ENCODE measurements at regions not wholly inside any gene's neighbourhood (a gene's known extent, or its start where the extent isn't known, plus 50 kb on each side); places are given as distances from the start of the nearest gene placed in this dataset.
"Not testable (repeated sequence)": the region's sequence is repeated elsewhere in the genome, so short reads cannot be mapped to it uniquely, and the experiment has no call there.

DNA sequence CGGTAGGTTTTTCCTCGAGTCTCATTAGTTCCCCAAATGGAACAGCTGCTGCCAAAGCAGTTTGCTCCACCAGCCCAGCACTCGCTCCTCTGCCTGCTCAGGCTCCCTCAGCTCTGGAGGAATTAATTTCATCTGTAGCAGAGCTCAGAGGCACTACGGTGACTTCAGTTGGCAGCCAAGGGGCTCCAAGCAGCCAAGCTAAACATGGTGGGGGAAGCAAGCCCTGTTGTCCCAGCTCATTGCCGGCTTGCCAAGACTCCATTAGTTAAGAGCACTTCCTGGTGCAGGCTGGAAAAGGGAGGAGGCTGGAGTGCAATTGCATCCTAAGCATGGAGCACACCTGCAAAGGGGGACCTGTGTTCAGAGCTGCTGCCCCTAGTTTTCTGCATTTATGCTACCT is 78.7 kb upstream of the GPRC5B start:
- no peaks in the 10 kb centered on the region for H3K27me3 ChIP-seq (ENCODE audit: control insufficient read depth in 2 of 2, insufficient read depth in 2 of 2, low read length in 2 of 2)
- no peak overlapping the region for H3K27ac ChIP-seq (ENCODE audit: low read depth, low read length)

DNA sequence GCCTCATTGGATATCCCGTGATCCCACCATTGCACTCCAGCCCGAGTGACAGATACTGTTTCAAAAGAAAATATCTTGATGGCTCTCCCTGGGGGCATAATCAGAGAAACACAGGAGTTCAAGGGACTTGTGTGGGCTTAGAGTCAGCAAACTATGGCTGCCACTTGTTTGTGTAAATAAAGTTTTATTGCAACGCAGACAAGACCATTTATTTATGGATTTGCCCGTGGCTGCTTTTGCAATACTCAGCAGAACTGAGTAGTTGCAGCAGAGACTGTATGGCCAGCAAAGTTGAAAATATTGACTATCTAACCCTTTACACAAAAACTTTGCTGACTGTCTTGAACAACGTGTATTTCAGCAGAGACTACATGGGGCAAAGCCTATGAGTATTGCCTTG is 75.5 kb upstream of the GPRC5B start:
- H3K36me3 Mint-ChIP-seq: no peaks in the 10 kb centered on the region
- Histone ChIP-seq H3K9me3 (ENCODE audit: control insufficient read depth in 2 of 3, low read length in 3 of 3) (no peaks in the 10 kb centered on the region), H3K36me3 (ENCODE audit: control insufficient read depth in 2 of 3, insufficient read depth in 3 of 3, low read length in 3 of 3) (no peaks in the 10 kb centered on the region), H3K4me3 (ENCODE audit: low read length) (no peak overlapping the region), H3K27ac (ENCODE audit: low read depth, low read length) (no peak overlapping the region), H3K4me1 (ENCODE audit: control insufficient read depth in 2 of 2, insufficient read depth in 2 of 2, low read length in 2 of 2) (no peaks in the 10 kb centered on the region), H3K27me3 (ENCODE audit: control insufficient read depth in 2 of 2, insufficient read depth in 2 of 2, low read length in 2 of 2) (no peaks in the 10 kb centered on the region)
- peaks cover 0 to 4% (median 0%) of the 10 kb centered on the region in 11 donors for H3K9me3 Mint-ChIP-seq
- intact Hi-C loops (cut with micrococcal nuclease): no loop called here
- H3K4me1 Mint-ChIP-seq: no peaks in the 10 kb centered on the region
- H3K27ac Mint-ChIP-seq: no peak overlapping the region
- no peak overlapping the region for H3K4me3 Mint-ChIP-seq
- POLR2A ChIA-PET: no interaction called here
- CTCF ChIA-PET: no interaction called here
- DNase-seq: no peak
- ATAC-seq: no peak
- peaks cover 0 to 26% (median 8%) of the 10 kb centered on the region in 5 donors for H3K27me3 Mint-ChIP-seq

More for the DNA sequence above, 78.7 kb upstream of the GPRC5B start:
- Mint-ChIP-seq H3K4me3 (no peak overlapping the region), H3K27me3 (peaks cover 0 to 42% (median 12%) of the 10 kb centered on the region in 5 donors), H3K36me3 (no peaks in the 10 kb centered on the region), H3K27ac (no peak overlapping the region), H3K9me3 (peaks cover 0 to 4% (median 0%) of the 10 kb centered on the region in 11 donors), H3K4me1 (no peaks in the 10 kb centered on the region)
- Histone ChIP-seq H3K9me3 (ENCODE audit: control insufficient read depth in 2 of 3, low read length in 3 of 3) (no peaks in the 10 kb centered on the region), H3K4me3 (ENCODE audit: low read length) (no peak overlapping the region), H3K4me1 (ENCODE audit: control insufficient read depth in 2 of 2, insufficient read depth in 2 of 2, low read length in 2 of 2) (no peaks in the 10 kb centered on the region), H3K36me3 (ENCODE audit: control insufficient read depth in 2 of 3, insufficient read depth in 3 of 3, low read length in 3 of 3) (no peaks in the 10 kb centered on the region)
- DNase-seq (no peak), ATAC-seq (no peak)
- CTCF ChIA-PET: no interaction called here
- intact Hi-C loops (cut with micrococcal nuclease): no loop called here
- POLR2A ChIA-PET: no interaction called here

DNA sequence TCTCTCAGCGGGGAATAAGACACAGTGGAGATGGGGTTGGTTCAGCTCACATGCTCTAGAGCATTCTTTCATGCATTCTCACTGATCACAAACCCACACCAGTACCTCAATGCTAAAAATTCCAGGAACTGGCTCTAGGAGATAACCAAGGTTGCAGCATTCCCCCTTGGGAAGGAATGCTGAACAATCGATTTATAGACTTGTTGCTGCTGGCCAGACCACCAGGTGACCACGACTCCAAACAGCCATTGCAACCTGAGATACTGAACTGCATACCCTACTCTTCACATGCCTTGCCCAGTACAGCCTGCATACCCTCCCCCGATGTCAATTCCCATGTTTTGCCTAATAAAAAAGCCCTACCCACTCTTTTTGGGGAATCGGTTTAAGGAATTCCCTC is 75.1 kb upstream of the GPRC5B start:
- no peak overlapping the region for H3K4me3 ChIP-seq (ENCODE audit: low read length)
- no peak overlapping the region for H3K27ac ChIP-seq (ENCODE audit: low read depth, low read length)
- no peaks in the 10 kb centered on the region for H3K36me3 ChIP-seq (ENCODE audit: control insufficient read depth in 2 of 3, insufficient read depth in 3 of 3, low read length in 3 of 3)
- H3K27me3 Mint-ChIP-seq: peaks cover 0 to 26% (median 8%) of the 10 kb centered on the region in 5 donors
- no peaks in the 10 kb centered on the region for H3K4me1 ChIP-seq (ENCODE audit: control insufficient read depth in 2 of 2, insufficient read depth in 2 of 2, low read length in 2 of 2)
- no peaks in the 10 kb centered on the region for H3K4me1 Mint-ChIP-seq
- POLR2A ChIA-PET: no interaction called here
- intact Hi-C loops (cut with micrococcal nuclease): no loop called here
- no peaks in the 10 kb centered on the region for H3K27me3 ChIP-seq (ENCODE audit: control insufficient read depth in 2 of 2, insufficient read depth in 2 of 2, low read length in 2 of 2)
- CTCF ChIA-PET: no interaction called here
- ATAC-seq: no peak
- no peak overlapping the region for H3K27ac Mint-ChIP-seq
- no peaks in the 10 kb centered on the region for H3K36me3 Mint-ChIP-seq
- H3K9me3 Mint-ChIP-seq: peaks cover 0 to 4% (median 0%) of the 10 kb centered on the region in 11 donors
- no peaks in the 10 kb centered on the region for H3K9me3 ChIP-seq (ENCODE audit: control insufficient read depth in 2 of 3, low read length in 3 of 3)
- H3K4me3 Mint-ChIP-seq: no peak overlapping the region
- DNase-seq: no peak

DNA sequence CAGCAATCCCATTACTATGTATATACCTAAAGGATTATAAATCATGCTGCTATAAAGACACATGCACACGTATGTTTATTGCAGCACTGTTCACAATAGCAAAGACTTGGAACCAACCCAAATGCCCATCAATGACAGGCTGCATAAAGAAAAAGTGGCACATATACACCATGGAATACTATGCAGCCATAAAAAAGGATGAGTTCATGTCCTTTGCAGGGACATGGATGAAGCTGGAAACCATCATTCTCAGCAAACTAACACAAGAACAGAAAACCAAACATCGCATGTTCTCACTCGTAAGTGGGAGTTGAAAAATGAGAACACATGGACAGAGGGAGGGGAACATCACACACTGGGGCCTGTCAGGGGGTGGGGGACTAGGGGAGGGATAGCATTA is 71.2 kb upstream of the GPRC5B start:
- H3K4me3 ChIP-seq (ENCODE audit: low read length); H3K36me3 ChIP-seq (ENCODE audit: control insufficient read depth in 2 of 3, insufficient read depth in 3 of 3, low read length in 3 of 3); H3K27ac Mint-ChIP-seq; H3K4me1 ChIP-seq (ENCODE audit: control insufficient read depth in 2 of 2, insufficient read depth in 2 of 2, low read length in 2 of 2); intact Hi-C loops (cut with micrococcal nuclease); H3K4me1 Mint-ChIP-seq; H3K27ac ChIP-seq (ENCODE audit: low read depth, low read length); H3K9me3 Mint-ChIP-seq; POLR2A ChIA-PET; ATAC-seq; DNase-seq; H3K4me3 Mint-ChIP-seq; H3K9me3 ChIP-seq (ENCODE audit: control insufficient read depth in 2 of 3, low read length in 3 of 3); H3K36me3 Mint-ChIP-seq; CTCF ChIA-PET; H3K27me3 ChIP-seq (ENCODE audit: control insufficient read depth in 2 of 2, insufficient read depth in 2 of 2, low read length in 2 of 2): not testable (repeated sequence)
- peaks cover 0 to 28% (median 6%) of the 10 kb centered on the region in 5 donors for H3K27me3 Mint-ChIP-seq

DNA sequence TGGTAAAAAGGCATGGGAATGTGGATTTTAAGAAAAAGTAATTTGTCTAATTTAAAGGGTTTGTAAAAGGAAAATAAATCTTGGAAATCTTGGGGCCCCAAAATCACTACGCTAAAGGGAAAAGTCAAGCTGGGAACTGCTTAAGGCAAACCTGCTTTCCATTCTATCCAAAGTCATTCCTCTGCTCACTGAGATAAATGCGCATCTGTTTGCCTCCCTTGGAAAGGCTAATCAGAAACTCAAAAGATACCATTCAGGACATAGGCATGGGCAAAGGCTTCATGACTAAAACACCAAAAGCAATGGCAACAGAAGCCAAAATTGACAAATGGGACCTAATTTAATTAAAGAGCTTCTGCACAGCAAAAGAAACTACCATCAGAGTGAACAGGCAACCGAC is 70.4 kb upstream of the GPRC5B start:
- peaks cover 0 to 29% (median 6%) of the 10 kb centered on the region in 5 donors for H3K27me3 Mint-ChIP-seq
- DNase-seq; H3K36me3 Mint-ChIP-seq; CTCF ChIA-PET; H3K4me3 ChIP-seq (ENCODE audit: low read length); H3K9me3 ChIP-seq (ENCODE audit: control insufficient read depth in 2 of 3, low read length in 3 of 3); POLR2A ChIA-PET; H3K4me1 ChIP-seq (ENCODE audit: control insufficient read depth in 2 of 2, insufficient read depth in 2 of 2, low read length in 2 of 2); H3K4me3 Mint-ChIP-seq; H3K36me3 ChIP-seq (ENCODE audit: control insufficient read depth in 2 of 3, insufficient read depth in 3 of 3, low read length in 3 of 3); intact Hi-C loops (cut with micrococcal nuclease); H3K9me3 Mint-ChIP-seq; H3K27ac Mint-ChIP-seq; ATAC-seq; H3K27ac ChIP-seq (ENCODE audit: low read depth, low read length); H3K4me1 Mint-ChIP-seq; H3K27me3 ChIP-seq (ENCODE audit: control insufficient read depth in 2 of 2, insufficient read depth in 2 of 2, low read length in 2 of 2): not testable (repeated sequence)

DNA sequence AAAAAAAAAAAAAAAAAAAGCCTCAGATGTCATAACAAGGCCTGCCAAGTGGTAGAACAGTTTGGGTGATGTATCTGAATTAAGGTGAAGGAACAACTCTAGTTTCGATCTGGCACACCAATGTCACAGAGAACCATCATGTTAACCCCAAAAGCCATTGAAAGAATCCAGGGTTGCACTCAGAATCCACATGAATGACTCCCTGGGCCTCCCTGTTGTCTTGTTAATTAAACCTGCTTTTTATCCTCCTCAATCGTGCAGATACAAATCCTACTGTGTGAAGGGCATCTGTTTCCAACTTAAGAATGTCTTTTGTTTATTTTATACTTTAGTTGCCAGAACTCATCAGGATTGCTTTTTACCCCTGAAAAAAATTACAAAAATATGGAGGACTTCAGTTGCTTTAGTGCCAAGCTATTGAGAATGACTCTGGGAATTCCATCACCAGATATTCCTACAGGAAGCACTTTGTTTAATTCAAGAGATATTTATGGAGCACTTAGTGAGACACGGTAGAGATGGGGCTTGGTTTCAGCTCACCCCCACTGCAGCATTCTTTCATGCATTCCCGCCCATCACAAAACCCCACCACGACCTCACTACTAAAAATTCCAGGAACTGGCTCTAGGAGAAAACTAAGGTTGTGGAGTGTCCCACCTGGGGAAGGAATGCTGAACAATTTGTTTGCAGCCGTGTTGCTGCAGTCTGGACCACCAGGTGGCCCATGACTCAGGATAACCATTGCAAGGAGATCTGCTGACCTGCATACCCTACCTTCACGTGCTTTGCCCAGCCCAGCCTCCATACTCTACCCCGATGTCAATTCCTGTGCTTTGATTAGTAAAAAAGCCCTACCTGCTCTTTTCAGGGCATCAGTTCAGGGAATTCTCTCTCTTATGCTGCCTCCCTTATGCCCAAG is 63.8 kb upstream of the GPRC5B start:
- ChIA-PET CTCF (interaction anchor here (0.7 kb wide), 1 partner anchor 16 kb away, joined by 3 read pairs; no protein-coding TSS in a partner anchor), POLR2A (no interaction called here)
- peaks cover 0 to 26% (median 17%) of the 10 kb centered on the region in 5 donors for H3K27me3 Mint-ChIP-seq
- H3K9me3 ChIP-seq (ENCODE audit: control insufficient read depth in 2 of 3, low read length in 3 of 3): no peaks in the 10 kb centered on the region
- no peaks in the 10 kb centered on the region for H3K36me3 ChIP-seq (ENCODE audit: control insufficient read depth in 2 of 3, insufficient read depth in 3 of 3, low read length in 3 of 3)
- intact Hi-C loops (cut with micrococcal nuclease): no loop called here
- no peak overlapping the region for H3K4me3 ChIP-seq (ENCODE audit: low read length)
- H3K4me1 ChIP-seq (ENCODE audit: control insufficient read depth in 2 of 2, insufficient read depth in 2 of 2, low read length in 2 of 2): no peaks in the 10 kb centered on the region
- ATAC-seq: no peak
- no peaks in the 10 kb centered on the region for H3K27me3 ChIP-seq (ENCODE audit: control insufficient read depth in 2 of 2, insufficient read depth in 2 of 2, low read length in 2 of 2)
- no peak overlapping the region for H3K4me3 Mint-ChIP-seq
- no peak overlapping the region for H3K27ac ChIP-seq (ENCODE audit: low read depth, low read length)
- DNase-seq: no peak
- H3K36me3 Mint-ChIP-seq: no peaks in the 10 kb centered on the region
- no peaks in the 10 kb centered on the region for H3K4me1 Mint-ChIP-seq
- no peaks in the 10 kb centered on the region for H3K9me3 Mint-ChIP-seq
- no peak overlapping the region for H3K27ac Mint-ChIP-seq

DNA sequence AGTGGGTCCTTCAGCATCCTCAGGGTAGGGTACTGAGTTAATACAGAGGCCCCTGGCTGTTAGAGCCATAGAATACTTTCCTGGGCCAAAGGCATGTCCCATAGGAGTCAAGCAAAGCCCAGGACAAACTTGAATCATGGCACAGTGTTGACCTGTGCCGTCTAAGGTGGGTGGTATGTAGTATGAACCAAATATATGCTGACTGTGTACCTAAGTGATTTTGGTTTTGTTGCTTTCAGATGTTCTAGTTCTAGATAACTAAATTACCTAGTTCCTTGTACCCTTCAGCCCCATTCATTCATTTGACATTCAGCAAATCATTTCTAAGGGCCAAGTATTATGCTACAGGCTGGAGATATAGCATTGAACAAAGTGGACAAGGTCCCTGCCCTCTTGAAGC is 61.3 kb upstream of the GPRC5B start:
- Histone ChIP-seq H3K9me3 (ENCODE audit: control insufficient read depth in 2 of 3, low read length in 3 of 3) (no peaks in the 10 kb centered on the region), H3K36me3 (ENCODE audit: control insufficient read depth in 2 of 3, insufficient read depth in 3 of 3, low read length in 3 of 3) (no peaks in the 10 kb centered on the region), H3K27me3 (ENCODE audit: control insufficient read depth in 2 of 2, insufficient read depth in 2 of 2, low read length in 2 of 2) (no peaks in the 10 kb centered on the region), H3K4me1 (ENCODE audit: control insufficient read depth in 2 of 2, insufficient read depth in 2 of 2, low read length in 2 of 2) (no peaks in the 10 kb centered on the region), H3K27ac (ENCODE audit: low read depth, low read length) (no peak overlapping the region), H3K4me3 (ENCODE audit: low read length) (no peak overlapping the region)
- H3K9me3 Mint-ChIP-seq: no peaks in the 10 kb centered on the region
- ChIA-PET POLR2A (no interaction called here), CTCF (no interaction called here)
- DNase-seq: no peak
- no peaks in the 10 kb centered on the region for H3K4me1 Mint-ChIP-seq
- H3K4me3 Mint-ChIP-seq: no peak overlapping the region
- peaks cover 0 to 26% (median 11%) of the 10 kb centered on the region in 5 donors for H3K27me3 Mint-ChIP-seq
- intact Hi-C loops (cut with micrococcal nuclease): no loop called here
- H3K27ac Mint-ChIP-seq: no peak overlapping the region
- no peak for ATAC-seq
- no peaks in the 10 kb centered on the region for H3K36me3 Mint-ChIP-seq

All from naive thymus-derived CD4-positive, alpha-beta T cell (primary cell).